H9 (cell line): ENCODE measurements at regions not wholly inside any gene's neighbourhood (a gene's known extent, or its start where the extent isn't known, plus 50 kb on each side); places are given as distances from the start of the nearest gene placed in this dataset.
A peak's percentile ranks its signal among the peaks of the same experiment; 100 is the strongest.

Source experiments
- DNase-seq: peaks from one replicate; pipeline ENCODE4 v3.0.0-alpha.2; 2017
- H2AFZ ChIP-seq: one replicate; pipeline ENCODE4 v1.6.1; 2013; ENCODE audit warnings: mild to moderate bottlenecking, low read length, control low read depth, moderate library complexity
- H2AK5ac ChIP-seq: 2 replicates; pipeline ENCODE4 v1.6.1; 2013; ENCODE audit warnings: low read length, control low read depth, mixed read lengths; ENCODE audit not compliant: insufficient read length
- H2BK120ac ChIP-seq: one replicate; pipeline ENCODE4 v1.6.1; 2013; ENCODE audit warnings: low read depth, mild to moderate bottlenecking, low read length, control low read depth, inconsistent platforms; ENCODE audit not compliant: poor library complexity, severe bottlenecking
- H2BK12ac ChIP-seq: 2 replicates; pipeline ENCODE4 v1.6.1; 2013; ENCODE audit warnings: low read length, control low read depth, mixed read lengths, low read depth; ENCODE audit not compliant: insufficient read length
- H2BK15ac ChIP-seq: 2 replicates; pipeline ENCODE4 v1.6.1; 2013; ENCODE audit warnings: low read depth, low read length, control low read depth
- H2BK20ac ChIP-seq: one replicate; pipeline ENCODE4 v1.6.1; 2013; ENCODE audit warnings: low read depth, mild to moderate bottlenecking, low read length, control low read depth, inconsistent platforms; ENCODE audit not compliant: poor library complexity, severe bottlenecking
- H2BK5ac ChIP-seq: 2 replicates; pipeline ENCODE4 v1.6.1; 2013; ENCODE audit warnings: low read length, control low read depth, mixed read lengths; ENCODE audit not compliant: insufficient read length
- H3K14ac ChIP-seq: 2 replicates; pipeline ENCODE4 v1.6.1; 2013; ENCODE audit warnings: low read length, control low read depth; ENCODE audit not compliant: insufficient read depth
- H3K18ac ChIP-seq: 2 replicates; pipeline ENCODE4 v1.6.1; 2013; ENCODE audit warnings: low read depth, mild to moderate bottlenecking, mixed read lengths, low read length, control low read depth; ENCODE audit not compliant: insufficient read length
- H3K23ac ChIP-seq: 2 replicates; pipeline ENCODE4 v1.6.1; 2013; ENCODE audit warnings: low read length, control low read depth, mixed read lengths, low read depth; ENCODE audit not compliant: insufficient read length
- H3K23me2 ChIP-seq: 2 replicates; pipeline ENCODE4 v1.6.1; 2013; ENCODE audit warnings: low read depth, mild to moderate bottlenecking, mixed read lengths, low read length, control low read depth; ENCODE audit not compliant: insufficient read length, poor library complexity, severe bottlenecking
- H3K27ac ChIP-seq: 2 replicates; pipeline ENCODE4 v1.5.1; 2013; ENCODE audit warnings: low read length, control low read depth, mixed read lengths, low read depth; ENCODE audit not compliant: insufficient read length
- H3K27me3 ChIP-seq: 2 replicates; pipeline ENCODE4 v1.6.1; 2013; ENCODE audit warnings: low read length, control low read depth, inconsistent platforms; ENCODE audit not compliant: insufficient read depth
- H3K4ac ChIP-seq: 2 replicates; pipeline ENCODE4 v1.6.1; 2013; ENCODE audit warnings: low read depth, mild to moderate bottlenecking, control low read depth, inconsistent platforms, low read length, moderate library complexity
- H3K4me1 ChIP-seq: 2 replicates; pipeline ENCODE4 v1.6.1; 2013; ENCODE audit warnings: low read length, control low read depth, inconsistent platforms; ENCODE audit not compliant: insufficient read depth
- H3K4me2 ChIP-seq: 2 replicates; pipeline ENCODE4 v1.6.1; 2013; ENCODE audit warnings: low read length, control low read depth, mixed read lengths; ENCODE audit not compliant: insufficient read length, insufficient read depth
- H3K56ac ChIP-seq: 2 replicates; pipeline ENCODE4 v1.6.1; 2013; ENCODE audit warnings: low read depth, mild to moderate bottlenecking, mixed read lengths, low read length, control low read depth; ENCODE audit not compliant: insufficient read length
- H3K79me1 ChIP-seq: 2 replicates; pipeline ENCODE4 v1.6.1; 2013; ENCODE audit warnings: low read depth, mild to moderate bottlenecking, moderate library complexity, low read length, control low read depth, inconsistent platforms; ENCODE audit not compliant: insufficient read depth, poor library complexity, severe bottlenecking
- H3K79me2 ChIP-seq: 2 replicates; pipeline ENCODE4 v1.6.1; 2013; ENCODE audit warnings: low read length, control low read depth, inconsistent platforms; ENCODE audit not compliant: insufficient read depth
- H3K9ac ChIP-seq: 2 replicates; pipeline ENCODE4 v1.6.1; 2013; ENCODE audit warnings: low read length, control low read depth, mixed read lengths; ENCODE audit not compliant: insufficient read length; ENCODE audit errors: extremely low read depth
- H3K9me3 ChIP-seq: one replicate; pipeline ENCODE4 v1.6.1; 2013; ENCODE audit warnings: low read depth, low read length, inconsistent platforms; ENCODE audit not compliant: control insufficient read depth
- H3T11ph ChIP-seq: one replicate; pipeline ENCODE4 v1.6.1; 2013; ENCODE audit warnings: mild to moderate bottlenecking, low read length, control low read depth, inconsistent platforms
- H4K20me1 ChIP-seq: one replicate; pipeline ENCODE4 v1.6.1; 2013; ENCODE audit not compliant: control insufficient read depth, insufficient read length, insufficient read depth
- H4K5ac ChIP-seq: 2 replicates; pipeline ENCODE4 v1.6.1; 2013; ENCODE audit warnings: low read depth, mild to moderate bottlenecking, mixed read lengths, low read length, control low read depth; ENCODE audit not compliant: insufficient read length
- H4K8ac ChIP-seq: replicated peaks from 2 replicates; pipeline ENCODE4 v1.6.1; 2013; ENCODE audit warnings: low read length, control low read depth, mixed read lengths, low read depth; ENCODE audit not compliant: insufficient read length
- H4K91ac ChIP-seq: 2 replicates; pipeline ENCODE4 v1.6.1; 2013; ENCODE audit warnings: low read depth, mild to moderate bottlenecking, moderate library complexity, mixed read lengths, low read length, control low read depth; ENCODE audit not compliant: insufficient read length
- H3K27ac Mint-ChIP-seq, 3 experiments: 2 replicates in 2 of 3; 3 replicates in 1 of 3; pipeline ENCODE4 v1.8.0; 2020 to 2021; ENCODE audit warnings: mixed read lengths in 3 of 3, mild to moderate bottlenecking in 1 of 3, moderate library complexity in 1 of 3
- H3K27me3 Mint-ChIP-seq: 2 replicates; pipeline ENCODE4 v1.8.0; 2021; ENCODE audit warnings: low read depth, mild to moderate bottlenecking, moderate library complexity, mixed read lengths
- H3K36me3 Mint-ChIP-seq, 3 experiments: 2 replicates in 2 of 3; 3 replicates in 1 of 3; pipeline ENCODE4 v1.8.0; 2020 to 2021; ENCODE audit warnings: low read depth in 3 of 3, mixed read lengths in 3 of 3; ENCODE audit not compliant: insufficient read depth in 1 of 3
- H3K4me1 Mint-ChIP-seq, 2 experiments: 2 replicates each; pipeline ENCODE4 v1.8.0; 2020; ENCODE audit warnings: mixed read lengths in 2 of 2
- H3K4me3 Mint-ChIP-seq, 2 experiments: 2 replicates in 1 of 2; 3 replicates in 1 of 2; pipeline ENCODE4 v1.8.0; 2020 to 2021; ENCODE audit warnings: mild to moderate bottlenecking in 2 of 2, mixed read lengths in 2 of 2, moderate library complexity in 1 of 2
- H3K9me3 Mint-ChIP-seq, 2 experiments: 2 replicates in 1 of 2; 3 replicates in 1 of 2; pipeline ENCODE4 v1.8.0; 2020; ENCODE audit warnings: mild to moderate bottlenecking in 2 of 2, mixed read lengths in 2 of 2, moderate library complexity in 1 of 2
- CTCF ChIP-seq: fragments of 200-600 bp; sonication (generic); conservative IDR thresholded peaks from 3 replicates; pipeline ENCODE4 v1.8.0; 2021; ENCODE audit warnings: antibody characterized with exemption, mild to moderate bottlenecking
- WGBS: extraction: QIAGEN DNeasy Blood & Tissue Kit; methylation state at CpG from one replicate; pipeline ENCODE4 v1.1.7; 2013; ENCODE audit warnings: missing lambda C conversion rate, low lambda C conversion rate, mixed read lengths; ENCODE audit not compliant: insufficient read length; ENCODE audit errors: extremely low coverage; 5-methylcytosine and 5-hydroxymethylcytosine counted together

GRCh38 chrX:118225711-118226428 is 109.3 kb upstream of the KLHL13 start:
- Histone ChIP-seq H2BK20ac (no peak overlapping the region), H2BK120ac (no peak overlapping the region), H4K5ac (no peak overlapping the region), H3K9ac (no peak overlapping the region), H2BK15ac (no peak overlapping the region), H3T11ph (no peak overlapping the region), H2AK5ac (no peak overlapping the region), H2AFZ (no peak overlapping the region), H4K20me1 (no peaks in the 10 kb centered on the region), H3K4me1 (no peaks in the 10 kb centered on the region), H3K4me2 (no peak overlapping the region), H3K23me2 (no peaks in the 10 kb centered on the region), H2BK5ac (no peak overlapping the region), H3K79me1 (no peaks in the 10 kb centered on the region), H4K8ac (no peak overlapping the region), H3K79me2 (no peaks in the 10 kb centered on the region), H4K91ac (no peak overlapping the region), H3K14ac (no peak overlapping the region), H2BK12ac (no peak overlapping the region), H3K23ac (no peak overlapping the region), H3K4ac (no peak overlapping the region), H3K18ac (no peak overlapping the region), H3K56ac (no peak overlapping the region), H3K27me3 (no peaks in the 10 kb centered on the region), H3K9me3 (peaks cover 9% of the 10 kb centered on the region), H3K27ac (no peak overlapping the region)
- no peak overlapping the region for H3K27ac Mint-ChIP-seq
- no peak for DNase-seq
- H3K36me3 Mint-ChIP-seq, result no peaks in the 10 kb centered on the region
- WGBS, result no CpG with 5 or more reads among the region's 3 CpGs
- H3K9me3 Mint-ChIP-seq, result peaks cover 0 to 50% of the 10 kb centered on the region in 2 experiments; a peak in 2 of 5 replicates
- no peak overlapping the region for H3K4me3 Mint-ChIP-seq
- no peaks in the 10 kb centered on the region; the same call in 1 of the 2 replicates for H3K27me3 Mint-ChIP-seq
- peak; percentile 52 for TF ChIP-seq CTCF
- H3K4me1 Mint-ChIP-seq, result no peaks in the 10 kb centered on the region
